HCT116 (cell line): ENCODE measurements at regions not wholly inside any gene's neighbourhood (a gene's known extent, or its start where the extent isn't known, plus 50 kb on each side); places are given as distances from the start of the nearest gene placed in this dataset.

ENCODE experiments used
- ATAC-seq: fragments of 200-7000 bp; cut with Tn5 transposase; 2 replicates; pipeline ENCODE4 v1.9.1; 2020; ENCODE audit warnings: mild to moderate bottlenecking, moderate library complexity
- BruUV-seq: library from RNA; stranded (reverse); fragments of 400-500 nt; replicated peaks from 2 replicates; lab custom pipeline; 2021; lab: Mats Ljungman, UMichigan
- CTCF ChIA-PET: fragments of 300-600 bp; sonication (Branson Sonifier 250); formaldehyde crosslinking; loops from one replicate; lab custom pipeline; 2021; ENCODE audit warnings: antibody characterized with exemption; lab: Charles Lee
- POLR2A ChIA-PET: fragments of 300-600, 350-600 bp; sonication (Branson Sonifier 250); formaldehyde crosslinking; loops from one replicate; lab custom pipeline; 2021; ENCODE audit warnings: antibody characterized with exemption; lab: Charles Lee
- RAD21 ChIA-PET, 2 experiments: fragments of 300-600 bp; sonication (Branson Sonifier 250); formaldehyde crosslinking; loops; one replicate each; lab custom pipeline; 2023; ENCODE audit warnings: low total read pairs in 2 of 2; ENCODE audit not compliant: uncharacterized antibody in 2 of 2, unreplicated experiment in 2 of 2, low non-redundant PET in 1 of 2; lab: Charles Lee
- DNase-seq: peaks from one replicate; pipeline ENCODE4 v3.0.0-alpha.2; 2010; ENCODE audit warnings: low read depth, low spot score
- H2AFZ ChIP-seq: fragments of 200-600 bp; shearing (Covaris generic), sonication (generic); 2 replicates; pipeline ENCODE4 v1.6.1; 2017; ENCODE audit warnings: low read depth, mixed run types, mixed read lengths, antibody characterized with exemption, low read length; ENCODE audit not compliant: poor library complexity, severe bottlenecking
- H3K27ac ChIP-seq: 2 replicates; pipeline ENCODE4 v1.5.1; 2012; ENCODE audit warnings: low read depth, low read length
- H3K27me3 ChIP-seq: fragments of 200-600 bp; sonication (generic); 2 replicates; pipeline ENCODE4 v1.6.1; 2016; ENCODE audit warnings: mixed run types, low read length, mixed read lengths; ENCODE audit not compliant: insufficient read depth
- H3K36me3 ChIP-seq, 2 experiments: fragments of 200-500 bp in 1 of 2; fragments of 200-600 bp in 1 of 2; sonication (Bioruptor generic) in 1 of 2; sonication (generic) in 1 of 2; 2 replicates each; pipeline versions ENCODE4 v1.5.1 to v1.6.1; 2014 to 2016; ENCODE audit warnings: low read length in 2 of 2, inconsistent platforms in 1 of 2, mixed read lengths in 1 of 2, mixed run types in 1 of 2; ENCODE audit not compliant: insufficient read depth in 2 of 2, control insufficient read depth in 1 of 2
- H3K4me1 ChIP-seq, 2 experiments: fragments of 200-600 bp in 1 of 2; sonication (generic) in 1 of 2; 2 replicates each; pipeline versions ENCODE4 v1.5.1 to v1.6.1; 2012 to 2017; ENCODE audit warnings: low read length in 2 of 2, inconsistent platforms in 1 of 2, mild to moderate bottlenecking in 1 of 2, mixed read lengths in 1 of 2, mixed run types in 1 of 2, moderate library complexity in 1 of 2; ENCODE audit not compliant: insufficient read depth in 2 of 2, control insufficient read depth in 1 of 2
- H3K4me2 ChIP-seq: fragments of 200-600 bp; sonication (generic); 2 replicates; pipeline ENCODE4 v1.6.1; 2017; ENCODE audit warnings: mixed run types, low read length, mixed read lengths
- H3K4me3 ChIP-seq, 2 experiments: fragments of 200-600 bp in 1 of 2; sonication (generic) in 1 of 2; replicated peaks in 1 of 2; 2 replicates each; pipeline ENCODE4 v1.5.1; 2011 to 2016; ENCODE audit warnings: low read length in 2 of 2, control low read depth in 1 of 2, low read depth in 1 of 2, mild to moderate bottlenecking in 1 of 2, mixed read lengths in 1 of 2, mixed run types in 1 of 2
- H3K79me2 ChIP-seq: fragments of 200-600 bp; sonication (generic); 2 replicates; pipeline ENCODE4 v1.6.1; 2017; ENCODE audit warnings: mild to moderate bottlenecking, mixed run types, low read length, moderate library complexity, mixed read lengths; ENCODE audit not compliant: insufficient read depth
- H3K9ac ChIP-seq: fragments of 200-600 bp; sonication (generic); 2 replicates; pipeline ENCODE4 v1.6.1; 2016; ENCODE audit warnings: low read length, mixed read lengths
- H3K9me2 ChIP-seq: fragments of 200-600 bp; sonication (generic), shearing (Covaris generic); 2 replicates; pipeline ENCODE4 v1.6.1; 2017; ENCODE audit warnings: mixed run types, mild to moderate bottlenecking, moderate library complexity; ENCODE audit not compliant: insufficient read depth
- H3K9me3 ChIP-seq, 2 experiments: fragments of 200-500 bp in 1 of 2; fragments of 200-600 bp in 1 of 2; sonication (Bioruptor generic) in 1 of 2; sonication (generic) in 1 of 2; 2 replicates each; pipeline ENCODE4 v1.6.1; 2014 to 2017; ENCODE audit warnings: low read length in 2 of 2, mixed read lengths in 2 of 2, inconsistent platforms in 1 of 2, low read depth in 1 of 2, mild to moderate bottlenecking in 1 of 2, mixed run types in 1 of 2, moderate library complexity in 1 of 2; ENCODE audit not compliant: control insufficient read depth in 1 of 2, insufficient read depth in 1 of 2
- H4K20me1 ChIP-seq: fragments of 200-600 bp; sonication (generic), shearing (Covaris generic); 2 replicates; pipeline ENCODE4 v1.6.1; 2017; ENCODE audit warnings: mixed run types, mild to moderate bottlenecking, moderate library complexity; ENCODE audit not compliant: insufficient read depth
- ELF1 ChIP-seq: IDR thresholded peaks from 2 replicates; pipeline ENCODE4 v1.6.1; 2012; ENCODE audit warnings: low read depth, borderline replicate concordance
- EZH2 ChIP-seq: fragments of 200-600 bp; sonication (generic); IDR thresholded peaks from 2 replicates; pipeline ENCODE4 v1.6.1; 2017; ENCODE audit warnings: antibody characterized with exemption, mixed run types
- EZH2phosphoT487 ChIP-seq: fragments of 200-600 bp; IDR thresholded peaks from 2 replicates; pipeline ENCODE4 v1.6.1; 2018; ENCODE audit warnings: antibody characterized with exemption, borderline replicate concordance
- POLR2A ChIP-seq: IDR thresholded peaks from 2 replicates; pipeline ENCODE4 v1.7.0; 2011; ENCODE audit warnings: borderline replicate concordance; ENCODE audit not compliant: insufficient read depth, insufficient read length; ENCODE audit errors: extremely low read depth
- SP1 ChIP-seq: IDR thresholded peaks from 2 replicates; pipeline ENCODE4 v1.6.1; 2012; ENCODE audit warnings: low read depth
- YY1 ChIP-seq: IDR thresholded peaks from 2 replicates; pipeline ENCODE4 v1.6.1; 2011; ENCODE audit warnings: low read length, low read depth, moderate library complexity, mild to moderate bottlenecking; ENCODE audit not compliant: insufficient replicate concordance; ENCODE audit errors: extremely low read depth
- ZFX ChIP-seq: fragments of 450-650 bp; IDR thresholded peaks from 2 replicates; pipeline ENCODE4 v1.6.1; 2017
- intact Hi-C: fragments of 100-400 bp; cut with micrococcal nuclease; formaldehyde crosslinking; loops from 2 replicates; pipeline ENCODE4 v1.10.0; 2022
- TF ChIP-seq, protein P1 (sequence below): IDR thresholded peaks from 2 replicates; pipeline ENCODE4 v1.6.1; 2012; ENCODE audit warnings: low read depth

- Histone ChIP-seq H3K4me1 (no peaks in the 10 kb centered on the region), H3K36me3 (no peaks in the 10 kb centered on the region), H2AFZ (no peak overlapping the region), H3K79me2 (no peaks in the 10 kb centered on the region), H3K27me3 (0 out of 2 replicates have a peak, but pooled peaks cover 5% of the 10 kb centered on the region), H4K20me1 (no peaks in the 10 kb centered on the region), H3K27ac (no peak overlapping the region), H3K9me3 (no peaks in the 10 kb centered on the region), H3K4me2 (no peak overlapping the region), H3K9ac (no peak overlapping the region), H3K4me3 (no peak overlapping the region), H3K9me2 (no peaks in the 10 kb centered on the region)
- no peak for TF ChIP-seq ZFX
- TF ChIP-seq EZH2phosphoT487: no peak
- no peak for TF ChIP-seq YY1
- no peak for TF ChIP-seq SP1
- TF ChIP-seq, protein P1, sequence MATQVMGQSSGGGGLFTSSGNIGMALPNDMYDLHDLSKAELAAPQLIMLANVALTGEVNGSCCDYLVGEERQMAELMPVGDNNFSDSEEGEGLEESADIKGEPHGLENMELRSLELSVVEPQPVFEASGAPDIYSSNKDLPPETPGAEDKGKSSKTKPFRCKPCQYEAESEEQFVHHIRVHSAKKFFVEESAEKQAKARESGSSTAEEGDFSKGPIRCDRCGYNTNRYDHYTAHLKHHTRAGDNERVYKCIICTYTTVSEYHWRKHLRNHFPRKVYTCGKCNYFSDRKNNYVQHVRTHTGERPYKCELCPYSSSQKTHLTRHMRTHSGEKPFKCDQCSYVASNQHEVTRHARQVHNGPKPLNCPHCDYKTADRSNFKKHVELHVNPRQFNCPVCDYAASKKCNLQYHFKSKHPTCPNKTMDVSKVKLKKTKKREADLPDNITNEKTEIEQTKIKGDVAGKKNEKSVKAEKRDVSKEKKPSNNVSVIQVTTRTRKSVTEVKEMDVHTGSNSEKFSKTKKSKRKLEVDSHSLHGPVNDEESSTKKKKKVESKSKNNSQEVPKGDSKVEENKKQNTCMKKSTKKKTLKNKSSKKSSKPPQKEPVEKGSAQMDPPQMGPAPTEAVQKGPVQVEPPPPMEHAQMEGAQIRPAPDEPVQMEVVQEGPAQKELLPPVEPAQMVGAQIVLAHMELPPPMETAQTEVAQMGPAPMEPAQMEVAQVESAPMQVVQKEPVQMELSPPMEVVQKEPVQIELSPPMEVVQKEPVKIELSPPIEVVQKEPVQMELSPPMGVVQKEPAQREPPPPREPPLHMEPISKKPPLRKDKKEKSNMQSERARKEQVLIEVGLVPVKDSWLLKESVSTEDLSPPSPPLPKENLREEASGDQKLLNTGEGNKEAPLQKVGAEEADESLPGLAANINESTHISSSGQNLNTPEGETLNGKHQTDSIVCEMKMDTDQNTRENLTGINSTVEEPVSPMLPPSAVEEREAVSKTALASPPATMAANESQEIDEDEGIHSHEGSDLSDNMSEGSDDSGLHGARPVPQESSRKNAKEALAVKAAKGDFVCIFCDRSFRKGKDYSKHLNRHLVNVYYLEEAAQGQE: no peak
- no peak for TF ChIP-seq EZH2
- TF ChIP-seq ELF1: no peak
- no peak for TF ChIP-seq POLR2A
- POLR2A ChIA-PET: no interaction called here
- RAD21 ChIA-PET: no interaction called here
- BruUV-seq: no TSS peak
- intact Hi-C loops: no loop called here
- CTCF ChIA-PET: no interaction called here
- ATAC-seq: no peak
- no peak for DNase-seq
Observed at GRCh38 chr11:93959663-93960062, 61.5 kb upstream of the HEPHL1 start.
